RCC 7860 (cell line): ENCODE measurements at regions not wholly inside any gene's neighbourhood (a gene's known extent, or its start where the extent isn't known, plus 50 kb on each side); places are given as distances from the start of the nearest gene placed in this dataset.

ENCODE experiments used
- DNase-seq: peaks from one replicate; pipeline ENCODE4 v3.0.0-alpha.2; 2015; ENCODE audit warnings: low spot score
- FAIRE-seq: peaks from 2 replicates; lab custom pipeline; 2012; peaks lifted over from hg19 to GRCh38; lab: Jason Lieb, UNC

GRCh38 chr3:168271932-168272331 is 176.2 kb upstream of the GOLIM4 start:
- DNase-seq: no peak

GRCh38 chr3:168269001-168269400 is 173.3 kb upstream of the GOLIM4 start:
- no peak for FAIRE-seq

More at GRCh38 chr3:168271932-168272331, 176.2 kb upstream of the GOLIM4 start:
- no peak for FAIRE-seq

GRCh38 chr3:168267179-168267578 is 171.5 kb upstream of the GOLIM4 start:
- no peak for DNase-seq
- FAIRE-seq: no peak

More at GRCh38 chr3:168269001-168269400, 173.3 kb upstream of the GOLIM4 start:
- DNase-seq: no peak

GRCh38 chr3:168266335-168266734 is 170.6 kb upstream of the GOLIM4 start:
- FAIRE-seq (no peak), DNase-seq (no peak)

- DNase-seq: no peak
- no peak for FAIRE-seq
These were observed 167.2 kb upstream of the GOLIM4 start for GRCh38 chr3:168262887-168263286.

GRCh38 chr3:168260859-168261258 is 165.1 kb upstream of the GOLIM4 start:
- FAIRE-seq: no peak
- no peak for DNase-seq

- DNase-seq (no peak), FAIRE-seq (no peak)
These were observed 155.6 kb upstream of the GOLIM4 start for GRCh38 chr3:168251371-168251770.

GRCh38 chr3:168250415-168250861 is 154.7 kb upstream of the GOLIM4 start:
- DNase-seq: no peak
- FAIRE-seq: no peak

GRCh38 chr3:168249550-168250414 is 154.1 kb upstream of the GOLIM4 start:
- no peak for FAIRE-seq
- no peak for DNase-seq

- no peak for FAIRE-seq
These were observed 153.5 kb upstream of the GOLIM4 start for GRCh38 chr3:168249205-168249549.

GRCh38 chr3:168248383-168249204 is 152.9 kb upstream of the GOLIM4 start:
- no peak for FAIRE-seq

More at GRCh38 chr3:168249205-168249549, 153.5 kb upstream of the GOLIM4 start:
- no peak for DNase-seq

GRCh38 chr3:168241156-168241555 is 145.4 kb upstream of the GOLIM4 start:
- FAIRE-seq (no peak), DNase-seq (no peak)

More at GRCh38 chr3:168248383-168249204, 152.9 kb upstream of the GOLIM4 start:
- no peak for DNase-seq

GRCh38 chr3:168239287-168239686 is 143.6 kb upstream of the GOLIM4 start:
- no peak for DNase-seq
- no peak for FAIRE-seq

- FAIRE-seq: no peak
These were observed 137.3 kb upstream of the GOLIM4 start for GRCh38 chr3:168233001-168233400.

GRCh38 chr3:168223085-168223484 is 127.4 kb upstream of the GOLIM4 start:
- DNase-seq (no peak), FAIRE-seq (no peak)

More at GRCh38 chr3:168233001-168233400, 137.3 kb upstream of the GOLIM4 start:
- no peak for DNase-seq

- DNase-seq: no peak
- no peak for FAIRE-seq
These were observed 124.8 kb upstream of the GOLIM4 start for GRCh38 chr3:168220556-168220955.

GRCh38 chr3:168219530-168219929 is 123.8 kb upstream of the GOLIM4 start:
- FAIRE-seq: no peak
- DNase-seq: no peak

- no peak for DNase-seq
- FAIRE-seq: no peak
These were observed 122.9 kb upstream of the GOLIM4 start for GRCh38 chr3:168218600-168218999.

- FAIRE-seq (no peak), DNase-seq (no peak)
These were observed 121.1 kb upstream of the GOLIM4 start for GRCh38 chr3:168216851-168217250.

GRCh38 chr3:168213920-168214319 is 118.2 kb upstream of the GOLIM4 start:
- no peak for FAIRE-seq
- DNase-seq: no peak

- FAIRE-seq: no peak
- no peak for DNase-seq
These were observed 117.1 kb upstream of the GOLIM4 start for GRCh38 chr3:168212664-168213285.
